GM12878 (cell line): ENCODE measurements at regions not wholly inside any gene's neighbourhood (a gene's known extent, or its start where the extent isn't known, plus 50 kb on each side); places are given as distances from the start of the nearest gene placed in this dataset.

ENCODE experiments used
- ATAC-seq: fragments of 200-7000 bp; cut with Tn5 transposase; 3 replicates; pipeline ENCODE4 v1.9.1; 2020; ENCODE audit warnings: mild to moderate bottlenecking, moderate library complexity
- BruUV-seq: library from RNA; stranded (reverse); fragments of 400-500 nt; replicated peaks from 2 replicates; lab custom pipeline; 2021; lab: Mats Ljungman, UMichigan
- CTCF ChIA-PET: fragments of 300-600 bp; sonication (Branson Sonifier 250); formaldehyde crosslinking; extraction: SDS; loops from one replicate; lab custom pipeline; 2021; ENCODE audit warnings: inconsistent platforms; lab: Yijun Ruan, JAX
- POLR2A ChIA-PET: fragments of 350-600 bp; formaldehyde crosslinking; extraction: SDS; loops from one replicate; lab custom pipeline; 2021; ENCODE audit warnings: inconsistent platforms; lab: Charles Lee
- RAD21 ChIA-PET: fragments of 300-600 bp; sonication (Branson Sonifier 250); formaldehyde crosslinking; loops from one replicate; lab custom pipeline; 2023; ENCODE audit warnings: antibody characterized with exemption; ENCODE audit not compliant: unreplicated experiment; lab: Charles Lee
- SMC1A ChIA-PET: fragments of 300-600 bp; sonication (Branson Sonifier 250); formaldehyde crosslinking; loops from one replicate; lab custom pipeline; 2023; ENCODE audit not compliant: unreplicated experiment, uncharacterized antibody; lab: Charles Lee
- DNase-seq: peaks from one replicate; pipeline ENCODE4 v3.0.0-alpha.2; 2011; ENCODE audit warnings: low read depth, low spot score
- FAIRE-seq: peaks from 3 replicates; lab custom pipeline; 2011; peaks lifted over from hg19 to GRCh38; lab: Jason Lieb, UNC
- H2AFZ ChIP-seq: 2 replicates; pipeline ENCODE4 v1.6.0; 2011; ENCODE audit warnings: low read depth, low read length, control low read depth; ENCODE audit not compliant: control insufficient read depth
- H3K27ac ChIP-seq: 2 replicates; pipeline ENCODE4 v1.5.1; 2011; ENCODE audit warnings: control low read depth; ENCODE audit not compliant: control insufficient read depth, insufficient read depth
- H3K27me3 ChIP-seq, 2 experiments: replicated peaks in 1 of 2; 2 replicates each; pipeline versions ENCODE4 v1.6.0 to v1.6.1; 2011; ENCODE audit warnings: low read length in 1 of 2; ENCODE audit not compliant: control insufficient read depth in 2 of 2, insufficient read depth in 2 of 2
- H3K36me3 ChIP-seq, 2 experiments: 2 replicates each; pipeline ENCODE4 v1.5.1; 2011; ENCODE audit warnings: low read length in 1 of 2; ENCODE audit not compliant: control insufficient read depth in 2 of 2, insufficient read depth in 2 of 2
- H3K4me1 ChIP-seq: 2 replicates; pipeline ENCODE4 v1.6.1; 2011; ENCODE audit warnings: mild to moderate bottlenecking, low read length, moderate library complexity, mixed read lengths; ENCODE audit not compliant: control insufficient read depth, insufficient read depth
- H3K4me2 ChIP-seq: 2 replicates; pipeline ENCODE4 v1.6.0; 2011; ENCODE audit warnings: control low read depth; ENCODE audit not compliant: control insufficient read depth, insufficient read depth
- H3K4me3 ChIP-seq: fragments of 200-600 bp; sonication (generic); 2 replicates; pipeline ENCODE4 v1.5.1; 2016
- H3K79me2 ChIP-seq: 2 replicates; pipeline ENCODE4 v1.6.0; 2011; ENCODE audit warnings: low read length; ENCODE audit not compliant: control insufficient read depth, insufficient read depth
- H3K9ac ChIP-seq: 2 replicates; pipeline ENCODE4 v1.8.0; 2011; ENCODE audit warnings: low read length, control low read depth, mixed read lengths; ENCODE audit not compliant: control insufficient read depth, insufficient read depth
- H3K9me3 ChIP-seq: replicated peaks from 3 replicates; pipeline ENCODE4 v1.5.1; 2011; ENCODE audit warnings: mild to moderate bottlenecking, low read length; ENCODE audit not compliant: control insufficient read depth, insufficient read depth
- H4K20me1 ChIP-seq: 2 replicates; pipeline ENCODE4 v1.6.0; 2011; ENCODE audit not compliant: control insufficient read depth, insufficient read depth
- HCFC1 ChIP-seq: fragments of 150-350 bp; IDR thresholded peaks from 2 replicates; pipeline ENCODE4 v1.6.1; 2014; ENCODE audit warnings: low read length
- HDAC6 ChIP-seq: fragments of 200-600 bp; sonication (generic); IDR thresholded peaks from one replicate; pipeline ENCODE4 v1.8.0; 2017; ENCODE audit warnings: antibody characterized with exemption; ENCODE audit not compliant: unreplicated experiment
- IKZF2 ChIP-seq, 2 experiments: fragments of 450-650 bp; IDR thresholded peaks; 2 replicates each; pipeline ENCODE4 v1.6.1; 2017; ENCODE audit warnings: mild to moderate bottlenecking in 2 of 2, moderate library complexity in 2 of 2
- JUNB ChIP-seq: IDR thresholded peaks from 2 replicates; pipeline ENCODE4 v1.6.1; 2016; ENCODE audit warnings: antibody characterized with exemption, mild to moderate bottlenecking
- KDM1A ChIP-seq: fragments of 200-600 bp; sonication (generic); IDR thresholded peaks from 2 replicates; pipeline ENCODE4 v1.6.1; 2016; ENCODE audit warnings: borderline replicate concordance
- NBN ChIP-seq: fragments of 450-650 bp; IDR thresholded peaks from 2 replicates; pipeline ENCODE4 v1.6.1; 2016
- REST ChIP-seq: IDR thresholded peaks from 2 replicates; pipeline ENCODE4 v1.6.1; 2012; ENCODE audit warnings: mild to moderate bottlenecking, low read depth, low read length
- SRF ChIP-seq, 2 experiments: IDR thresholded peaks; 2 replicates each; pipeline ENCODE4 v1.6.1; 2011; ENCODE audit warnings: low read depth in 2 of 2, low read length in 2 of 2, mild to moderate bottlenecking in 1 of 2, moderate library complexity in 1 of 2
- TBL1XR1 ChIP-seq: IDR thresholded peaks from 2 replicates; pipeline ENCODE4 v1.6.1; 2012; ENCODE audit warnings: low read depth, low read length, improper control_type of control experiment
- ZNF384 ChIP-seq: IDR thresholded peaks from 2 replicates; pipeline ENCODE4 v1.6.1; 2012; ENCODE audit warnings: low read depth, mild to moderate bottlenecking, low read length, improper control_type of control experiment, borderline replicate concordance
- ZNF622 ChIP-seq: fragments of 450-650 bp; IDR thresholded peaks from 2 replicates; pipeline ENCODE4 v1.6.1; 2017; ENCODE audit warnings: mild to moderate bottlenecking, inconsistent platforms
- WGBS: methylation state at CpG from one replicate; pipeline ENCODE4 v1.1.6; 2016; ENCODE audit warnings: low lambda C conversion rate; ENCODE audit not compliant: insufficient replicate concordance, insufficient coverage; ENCODE audit errors: missing lambda C conversion rate; 5-methylcytosine and 5-hydroxymethylcytosine counted together
- in situ Hi-C: fragments of 300-500 bp; cut with MboI; formaldehyde crosslinking; loops from 9 replicates; pipeline ENCODE4 v1.14.3; 2018; ENCODE audit warnings: mixed read lengths
- intact Hi-C: fragments of 100-400 bp; cut with micrococcal nuclease; formaldehyde crosslinking; loops from one replicate; pipeline ENCODE4 v1.14.2; 2022; ENCODE audit not compliant: unreplicated experiment
- TF ChIP-seq, protein P1 (sequence below): fragments of 450-650 bp; IDR thresholded peaks from 2 replicates; pipeline ENCODE4 v1.6.1; 2017; ENCODE audit warnings: low read depth, mild to moderate bottlenecking, moderate library complexity
- TF ChIP-seq, protein P2 (sequence below): fragments of 450-650 bp; conservative IDR thresholded peaks from 2 replicates; pipeline ENCODE4 v1.6.1; 2017; ENCODE audit warnings: mild to moderate bottlenecking, moderate library complexity

GRCh38 chr5:2393556-2393955, 357.9 kb downstream of the IRX2 start:
- no peaks in the 10 kb centered on the region for H3K36me3 ChIP-seq
- no peak for TF ChIP-seq REST
- TF ChIP-seq JUNB, result no peak
- no peak for TF ChIP-seq TBL1XR1
- TF ChIP-seq SRF (IDR thresholded peaks at IDR 0.05; ENCODE audit: low read depth in 2 of 2, low read length in 2 of 2), result no peak
- H2AFZ ChIP-seq, result no peak overlapping the region
- no peaks in the 10 kb centered on the region for H3K79me2 ChIP-seq
- no peaks in the 10 kb centered on the region; the same call in 2 of the 3 replicates for H3K9me3 ChIP-seq
- WGBS, result 5% methylated on average over 7 of the region's 7 CpGs
- RAD21 ChIA-PET, result no interaction called here
- SMC1A ChIA-PET, result no interaction called here
- ATAC-seq (no peak), DNase-seq (no peak), FAIRE-seq (no peak)
- H3K4me3 ChIP-seq, result no peak overlapping the region
- CTCF ChIA-PET, result no interaction called here
- H3K4me1 ChIP-seq, result no peaks in the 10 kb centered on the region
- no peak overlapping the region for H3K4me2 ChIP-seq
- H3K27me3 ChIP-seq, result no peaks in the 10 kb centered on the region
- BruUV-seq, result no TSS peak
- no peak overlapping the region for H3K9ac ChIP-seq
- POLR2A ChIA-PET, result no interaction called here
- in situ Hi-C loops (no loop called here), intact Hi-C loops (no loop called here)
- no peak overlapping the region for H3K27ac ChIP-seq
- no peaks in the 10 kb centered on the region for H4K20me1 ChIP-seq

GRCh38 chr5:2391566-2391965, 359.9 kb downstream of the IRX2 start:
- POLR2A ChIA-PET, result no interaction called here
- no peak overlapping the region for H3K27ac ChIP-seq
- no peak for ATAC-seq
- H3K27me3 ChIP-seq, result no peaks in the 10 kb centered on the region
- BruUV-seq, result no TSS peak
- no peak overlapping the region for H2AFZ ChIP-seq
- H3K4me1 ChIP-seq, result no peaks in the 10 kb centered on the region
- no peak overlapping the region for H3K4me3 ChIP-seq
- WGBS, result 14% methylated on average over 8 of the region's 10 CpGs
- intact Hi-C loops, result no loop called here
- in situ Hi-C loops, result no loop called here
- no peaks in the 10 kb centered on the region for H4K20me1 ChIP-seq
- no peak for FAIRE-seq
- CTCF ChIA-PET, result no interaction called here
- DNase-seq, result no peak
- no peaks in the 10 kb centered on the region; the same call in 2 of the 3 replicates for H3K9me3 ChIP-seq
- TF ChIP-seq, protein P1, sequence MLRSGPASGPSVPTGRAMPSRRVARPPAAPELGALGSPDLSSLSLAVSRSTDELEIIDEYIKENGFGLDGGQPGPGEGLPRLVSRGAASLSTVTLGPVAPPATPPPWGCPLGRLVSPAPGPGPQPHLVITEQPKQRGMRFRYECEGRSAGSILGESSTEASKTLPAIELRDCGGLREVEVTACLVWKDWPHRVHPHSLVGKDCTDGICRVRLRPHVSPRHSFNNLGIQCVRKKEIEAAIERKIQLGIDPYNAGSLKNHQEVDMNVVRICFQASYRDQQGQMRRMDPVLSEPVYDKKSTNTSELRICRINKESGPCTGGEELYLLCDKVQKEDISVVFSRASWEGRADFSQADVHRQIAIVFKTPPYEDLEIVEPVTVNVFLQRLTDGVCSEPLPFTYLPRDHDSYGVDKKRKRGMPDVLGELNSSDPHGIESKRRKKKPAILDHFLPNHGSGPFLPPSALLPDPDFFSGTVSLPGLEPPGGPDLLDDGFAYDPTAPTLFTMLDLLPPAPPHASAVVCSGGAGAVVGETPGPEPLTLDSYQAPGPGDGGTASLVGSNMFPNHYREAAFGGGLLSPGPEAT, result no peak
- TF ChIP-seq ZNF622 (no peak), ZNF384 (no peak), NBN (no peak), IKZF2 (IDR thresholded peaks at IDR 0.05) (no peak), HCFC1 (no peak), KDM1A (no peak), HDAC6 (no peak)
- TF ChIP-seq, protein P2, sequence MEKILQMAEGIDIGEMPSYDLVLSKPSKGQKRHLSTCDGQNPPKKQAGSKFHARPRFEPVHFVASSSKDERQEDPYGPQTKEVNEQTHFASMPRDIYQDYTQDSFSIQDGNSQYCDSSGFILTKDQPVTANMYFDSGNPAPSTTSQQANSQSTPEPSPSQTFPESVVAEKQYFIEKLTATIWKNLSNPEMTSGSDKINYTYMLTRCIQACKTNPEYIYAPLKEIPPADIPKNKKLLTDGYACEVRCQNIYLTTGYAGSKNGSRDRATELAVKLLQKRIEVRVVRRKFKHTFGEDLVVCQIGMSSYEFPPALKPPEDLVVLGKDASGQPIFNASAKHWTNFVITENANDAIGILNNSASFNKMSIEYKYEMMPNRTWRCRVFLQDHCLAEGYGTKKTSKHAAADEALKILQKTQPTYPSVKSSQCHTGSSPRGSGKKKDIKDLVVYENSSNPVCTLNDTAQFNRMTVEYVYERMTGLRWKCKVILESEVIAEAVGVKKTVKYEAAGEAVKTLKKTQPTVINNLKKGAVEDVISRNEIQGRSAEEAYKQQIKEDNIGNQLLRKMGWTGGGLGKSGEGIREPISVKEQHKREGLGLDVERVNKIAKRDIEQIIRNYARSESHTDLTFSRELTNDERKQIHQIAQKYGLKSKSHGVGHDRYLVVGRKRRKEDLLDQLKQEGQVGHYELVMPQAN, result no peak
- no peaks in the 10 kb centered on the region for H3K79me2 ChIP-seq
- H3K4me2 ChIP-seq, result no peak overlapping the region
- RAD21 ChIA-PET, result no interaction called here
- H3K9ac ChIP-seq, result no peak overlapping the region
- SMC1A ChIA-PET, result no interaction called here
- no peaks in the 10 kb centered on the region for H3K36me3 ChIP-seq
